ENCODE measurements at regions not wholly inside any gene's neighbourhood (a gene's known extent, or its start where the extent isn't known, plus 50 kb on each side); places are given as distances from the start of the nearest gene placed in this dataset.

GRCh38 chr7:12815871-12816270 lies 128.4 kb downstream of the ARL4A start:
- no peak for TF ChIP-seq CTCF (IDR thresholded peaks at IDR 0.05; ENCODE audit: insufficient read depth, low read length, poor library complexity, severe bottlenecking)
- DNase-seq (ENCODE audit: low read depth) = no peak
- H3K4me3 ChIP-seq (ENCODE audit: low read depth, low read length) = no peak overlapping the region
- H3K27me3 ChIP-seq (ENCODE audit: control insufficient read depth, insufficient read depth, low read length) = no peaks in the 10 kb centered on the region
- no peaks in the 10 kb centered on the region for H3K36me3 ChIP-seq (ENCODE audit: control insufficient read depth, insufficient read depth, low read length)

- TF ChIP-seq CTCF (IDR thresholded peaks at IDR 0.05; ENCODE audit: insufficient read depth, low read length, poor library complexity, severe bottlenecking) = no peak
- H3K36me3 ChIP-seq (ENCODE audit: control insufficient read depth, insufficient read depth, low read length) = no peaks in the 10 kb centered on the region
- no peaks in the 10 kb centered on the region for H3K27me3 ChIP-seq (ENCODE audit: control insufficient read depth, insufficient read depth, low read length)
These were observed 133.3 kb downstream of the ARL4A start for GRCh38 chr7:12820777-12821176.

GRCh38 chr7:12821746-12822145 lies 134.3 kb downstream of the ARL4A start:
- no peak for TF ChIP-seq CTCF (IDR thresholded peaks at IDR 0.05; ENCODE audit: insufficient read depth, low read length, poor library complexity, severe bottlenecking)
- Histone ChIP-seq H3K36me3 (ENCODE audit: control insufficient read depth, insufficient read depth, low read length) (no peaks in the 10 kb centered on the region), H3K4me3 (ENCODE audit: low read depth, low read length) (no peak overlapping the region), H3K27me3 (ENCODE audit: control insufficient read depth, insufficient read depth, low read length) (no peaks in the 10 kb centered on the region)
- no peak for DNase-seq (ENCODE audit: low read depth)

More at GRCh38 chr7:12820777-12821176, 133.3 kb downstream of the ARL4A start:
- no peak for DNase-seq (ENCODE audit: low read depth)
- H3K4me3 ChIP-seq (ENCODE audit: low read depth, low read length) = no peak overlapping the region

- Histone ChIP-seq H3K36me3 (ENCODE audit: control insufficient read depth, insufficient read depth, low read length) (no peaks in the 10 kb centered on the region), H3K27me3 (ENCODE audit: control insufficient read depth, insufficient read depth, low read length) (no peaks in the 10 kb centered on the region), H3K4me3 (ENCODE audit: low read depth, low read length) (no peak overlapping the region)
- no peak for TF ChIP-seq CTCF (IDR thresholded peaks at IDR 0.05; ENCODE audit: insufficient read depth, low read length, poor library complexity, severe bottlenecking)
- no peak for DNase-seq (ENCODE audit: low read depth)
These were observed 138.6 kb downstream of the ARL4A start for GRCh38 chr7:12826079-12826478.

GRCh38 chr7:12827219-12827821 lies 139.9 kb downstream of the ARL4A start:
- no peaks in the 10 kb centered on the region for H3K36me3 ChIP-seq (ENCODE audit: control insufficient read depth, insufficient read depth, low read length)
- DNase-seq (ENCODE audit: low read depth) = no peak
- H3K27me3 ChIP-seq (ENCODE audit: control insufficient read depth, insufficient read depth, low read length) = no peaks in the 10 kb centered on the region
- TF ChIP-seq CTCF (IDR thresholded peaks at IDR 0.05; ENCODE audit: insufficient read depth, low read length, poor library complexity, severe bottlenecking) = no peak
- no peak overlapping the region for H3K4me3 ChIP-seq (ENCODE audit: low read depth, low read length)

GRCh38 chr7:12827920-12828319 lies 140.5 kb downstream of the ARL4A start:
- DNase-seq (ENCODE audit: low read depth) = no peak
- TF ChIP-seq CTCF (IDR thresholded peaks at IDR 0.05; ENCODE audit: insufficient read depth, low read length, poor library complexity, severe bottlenecking) = no peak
- no peaks in the 10 kb centered on the region for H3K36me3 ChIP-seq (ENCODE audit: control insufficient read depth, insufficient read depth, low read length)

More at GRCh38 chr7:12827920-12828319, 140.5 kb downstream of the ARL4A start:
- Histone ChIP-seq H3K4me3 (ENCODE audit: low read depth, low read length) (no peak overlapping the region), H3K27me3 (ENCODE audit: control insufficient read depth, insufficient read depth, low read length) (no peaks in the 10 kb centered on the region)
